ACC112 (cell line): ENCODE measurements at regions not wholly inside any gene's neighbourhood (a gene's known extent, or its start where the extent isn't known, plus 50 kb on each side); places are given as distances from the start of the nearest gene placed in this dataset.
"Not testable (repeated sequence)": the region's sequence is repeated elsewhere in the genome, so short reads cannot be mapped to it uniquely, and the experiment has no call there.

Source experiments
- H2AFZ ChIP-seq: fragments of 200-600 bp; sonication (generic); one replicate; pipeline ENCODE4 v1.6.0; 2017; ENCODE audit warnings: antibody characterized with exemption, low read length; ENCODE audit not compliant: unreplicated experiment
- H3K27ac ChIP-seq: fragments of 200-600 bp; sonication (generic); 2 replicates; pipeline ENCODE4 v1.5.1; 2014; ENCODE audit warnings: low read depth, mild to moderate bottlenecking, antibody characterized with exemption, low read length, moderate library complexity
- H3K27me3 ChIP-seq: fragments of 200-600 bp; sonication (generic); 2 replicates; pipeline ENCODE4 v1.6.1; 2014; ENCODE audit warnings: mild to moderate bottlenecking, antibody characterized with exemption, low read length, moderate library complexity, mixed read lengths; ENCODE audit not compliant: insufficient read depth
- H3K36me3 ChIP-seq: fragments of 200-600 bp; sonication (generic); 2 replicates; pipeline ENCODE4 v1.6.1; 2016; ENCODE audit warnings: mild to moderate bottlenecking, antibody characterized with exemption, low read length, moderate library complexity, mixed read lengths; ENCODE audit not compliant: insufficient read depth
- H3K4me1 ChIP-seq: fragments of 200-600 bp; sonication (generic); one replicate; pipeline ENCODE4 v1.6.1; 2016; ENCODE audit warnings: low read length, mixed read lengths; ENCODE audit not compliant: insufficient read depth, unreplicated experiment, control insufficient read depth
- H3K4me3 ChIP-seq: fragments of 200-600 bp; sonication (generic); 2 replicates; pipeline ENCODE4 v1.5.1; 2014; ENCODE audit warnings: mild to moderate bottlenecking, low read depth, low read length
- H3K79me2 ChIP-seq: fragments of 200-600 bp; sonication (generic); one replicate; pipeline ENCODE4 v1.6.0; 2016; ENCODE audit warnings: low read length; ENCODE audit not compliant: control insufficient read depth, unreplicated experiment, insufficient read depth

GRCh38 chr14:105630293-105630934 lies 104.0 kb downstream of the TMEM121 start:
- H3K27ac ChIP-seq, H3K4me3 ChIP-seq, H3K79me2 ChIP-seq, H3K27me3 ChIP-seq, H3K36me3 ChIP-seq, H2AFZ ChIP-seq, H3K4me1 ChIP-seq: not testable (repeated sequence)

DNA sequence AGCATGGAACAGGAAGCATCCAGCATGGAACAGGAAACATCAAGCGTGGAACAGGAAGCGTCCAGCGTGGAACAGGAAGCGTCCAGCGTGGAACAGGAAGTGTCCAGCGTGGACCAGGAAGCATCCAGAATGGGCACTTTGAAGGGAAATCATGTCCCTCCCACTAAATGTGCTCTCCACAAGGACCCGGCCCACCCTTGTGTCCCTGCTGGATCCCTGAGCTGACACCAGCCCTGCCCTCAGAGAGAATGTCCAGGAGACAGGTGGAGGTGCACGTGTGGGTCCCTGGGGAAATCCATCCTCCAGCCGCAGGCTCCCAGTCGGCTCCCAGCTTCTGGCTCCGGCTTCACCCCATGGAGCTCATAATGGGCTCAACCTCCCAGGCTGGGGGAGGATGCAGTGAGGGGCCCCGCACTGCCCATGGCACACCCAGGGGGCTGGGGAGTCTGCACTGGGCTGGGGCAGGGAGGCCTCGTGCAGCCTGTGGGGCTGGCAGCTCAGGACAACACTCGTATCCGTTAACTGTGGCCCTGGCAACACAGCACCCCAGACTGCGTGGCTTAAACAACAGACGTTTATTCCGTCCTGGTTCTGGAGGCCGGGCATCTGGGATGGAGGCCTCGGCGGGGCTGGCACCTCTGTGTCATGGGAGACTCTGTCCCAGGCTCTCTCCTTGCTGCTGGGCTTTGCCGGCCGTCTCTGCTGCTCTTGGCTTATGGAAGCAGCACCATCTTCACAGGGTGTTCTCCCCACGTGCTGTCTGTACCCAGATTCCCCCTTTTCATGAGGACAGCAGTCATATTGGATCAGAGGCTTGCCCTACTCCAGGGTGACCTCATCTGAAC lies 104.8 kb downstream of the TMEM121 start:
- not testable (repeated sequence) for H3K4me3 ChIP-seq, H3K79me2 ChIP-seq, H3K27me3 ChIP-seq, H3K36me3 ChIP-seq, H2AFZ ChIP-seq, H3K27ac ChIP-seq, H3K4me1 ChIP-seq

DNA sequence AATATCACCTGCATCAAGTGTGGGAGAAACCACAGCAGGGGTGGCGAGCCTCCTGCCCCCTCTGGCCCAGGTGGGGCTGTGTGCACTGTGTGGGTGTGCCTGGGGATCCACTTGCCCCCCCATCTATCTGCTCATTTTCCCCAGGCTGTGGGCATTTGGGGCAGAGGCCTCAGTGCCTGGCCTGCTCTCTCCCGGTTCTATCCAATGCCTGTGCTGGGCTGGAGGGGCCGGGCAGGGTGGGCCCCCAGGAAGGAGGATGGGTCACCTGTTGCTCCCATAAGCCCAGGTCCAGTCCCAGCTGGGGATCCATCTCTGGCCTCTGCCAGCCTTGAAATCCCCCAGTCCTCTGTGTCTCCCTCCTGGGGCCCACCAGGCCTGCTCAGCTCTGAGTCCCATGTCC lies 105.6 kb downstream of the TMEM121 start:
- H3K4me1 ChIP-seq, result no peaks in the 10 kb centered on the region
- no peak overlapping the region for H3K27ac ChIP-seq
- H3K27me3 ChIP-seq, result no peaks in the 10 kb centered on the region
- no peaks in the 10 kb centered on the region for H3K36me3 ChIP-seq
- no peak overlapping the region for H2AFZ ChIP-seq
- H3K4me3 ChIP-seq, result no peak overlapping the region
- H3K79me2 ChIP-seq, result no peaks in the 10 kb centered on the region

DNA sequence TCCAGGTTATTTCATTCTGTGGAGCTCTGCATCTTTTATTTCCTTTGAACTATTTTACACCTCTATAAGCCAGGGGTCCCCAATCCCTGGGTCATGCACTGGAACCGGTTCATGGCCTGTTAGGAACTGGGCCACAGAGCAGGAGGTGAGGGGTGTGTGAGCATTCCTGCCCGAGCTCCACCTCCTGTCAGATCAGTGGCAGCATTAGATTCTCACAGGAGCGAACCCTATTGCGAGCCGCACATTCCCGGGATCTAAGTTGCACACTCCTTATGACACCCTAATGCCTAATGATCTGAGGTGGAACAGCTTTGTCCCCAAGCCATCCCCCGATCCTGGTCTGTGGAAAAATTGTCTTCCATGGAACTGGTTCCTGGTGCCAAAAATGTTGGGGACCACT lies 107.2 kb downstream of the TMEM121 start:
- H3K36me3 ChIP-seq, H3K4me3 ChIP-seq, H3K27me3 ChIP-seq, H3K27ac ChIP-seq, H3K4me1 ChIP-seq, H3K79me2 ChIP-seq, H2AFZ ChIP-seq: not testable (repeated sequence)

DNA sequence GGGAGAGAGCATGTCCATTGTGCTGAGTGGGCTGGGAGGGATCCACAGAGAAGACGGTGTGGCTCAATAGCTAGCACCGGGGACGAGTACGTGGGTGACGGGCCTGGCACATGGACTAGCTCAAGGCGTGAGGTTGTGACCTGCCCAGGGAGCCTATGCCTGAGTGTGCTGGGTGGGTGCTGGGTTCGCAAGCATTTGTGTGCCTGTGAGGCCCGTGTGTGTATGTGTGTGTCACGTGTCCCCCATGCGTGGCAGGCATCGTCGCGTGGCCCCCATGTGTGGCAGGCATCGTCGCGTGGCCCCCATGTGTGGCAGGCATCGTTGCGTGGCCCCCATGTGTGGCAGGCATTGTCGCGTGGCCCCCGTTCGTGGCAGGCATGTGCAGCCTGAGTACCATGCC lies 109.2 kb downstream of the TMEM121 start:
- no peaks in the 10 kb centered on the region for H3K79me2 ChIP-seq
- H3K27me3 ChIP-seq, result no peaks in the 10 kb centered on the region
- no peaks in the 10 kb centered on the region for H3K36me3 ChIP-seq
- no peak overlapping the region for H2AFZ ChIP-seq
- no peaks in the 10 kb centered on the region for H3K4me1 ChIP-seq
- no peak overlapping the region for H3K27ac ChIP-seq
- H3K4me3 ChIP-seq, result no peak overlapping the region

DNA sequence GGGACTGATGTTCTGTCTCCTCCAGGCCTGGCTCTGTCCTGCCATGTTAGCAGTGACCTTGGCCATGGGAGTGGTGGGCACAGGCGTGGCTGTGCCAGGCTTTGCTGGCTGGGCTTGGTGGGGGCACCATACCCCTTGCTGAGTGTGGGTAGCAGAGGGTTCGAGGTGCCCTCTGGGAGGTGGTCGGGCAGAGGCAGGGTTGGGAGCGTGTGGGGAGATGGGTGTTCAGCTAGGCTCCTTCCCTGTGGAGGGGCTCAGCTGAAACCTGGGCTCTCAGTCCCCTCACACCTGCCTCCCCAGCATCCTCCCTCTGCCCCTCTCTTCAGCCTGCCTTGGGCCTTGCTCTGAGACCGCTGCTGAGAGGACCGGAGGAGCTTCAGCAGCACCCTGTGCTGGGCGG lies 109.6 kb downstream of the TMEM121 start:
- H3K4me3 ChIP-seq, H3K27ac ChIP-seq, H3K36me3 ChIP-seq, H3K4me1 ChIP-seq, H3K27me3 ChIP-seq, H3K79me2 ChIP-seq, H2AFZ ChIP-seq: not testable (repeated sequence)

- Histone ChIP-seq H3K27me3 (no peaks in the 10 kb centered on the region), H3K79me2 (no peaks in the 10 kb centered on the region), H2AFZ (no peak overlapping the region), H3K4me1 (no peaks in the 10 kb centered on the region), H3K4me3 (no peak overlapping the region), H3K27ac (no peak overlapping the region), H3K36me3 (no peaks in the 10 kb centered on the region)
Measured at GRCh38 chr14:105636935-105637334, 110.6 kb downstream of the TMEM121 start.

DNA sequence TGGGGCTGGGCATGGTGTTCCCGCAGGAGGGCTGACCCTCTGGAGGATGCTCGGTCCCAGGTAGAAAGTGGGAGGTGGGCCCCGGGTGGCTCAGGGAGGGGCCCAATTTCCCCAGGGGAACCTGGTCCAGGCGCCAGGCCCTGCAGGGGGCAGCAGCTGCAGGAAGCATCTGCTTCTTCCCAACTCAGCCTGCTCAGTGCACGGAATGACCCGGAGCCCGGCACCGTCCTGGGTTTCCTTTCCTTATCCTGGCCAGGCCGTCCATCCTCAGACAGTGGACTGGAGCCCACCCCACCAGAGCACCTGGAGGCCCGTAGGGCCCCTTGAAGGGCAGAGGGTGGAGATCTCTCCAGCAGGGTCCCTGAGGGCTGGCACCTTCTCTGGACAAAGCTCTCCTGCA lies 111.0 kb downstream of the TMEM121 start:
- not testable (repeated sequence) for H2AFZ ChIP-seq, H3K27me3 ChIP-seq, H3K79me2 ChIP-seq, H3K36me3 ChIP-seq, H3K4me3 ChIP-seq, H3K27ac ChIP-seq, H3K4me1 ChIP-seq

DNA sequence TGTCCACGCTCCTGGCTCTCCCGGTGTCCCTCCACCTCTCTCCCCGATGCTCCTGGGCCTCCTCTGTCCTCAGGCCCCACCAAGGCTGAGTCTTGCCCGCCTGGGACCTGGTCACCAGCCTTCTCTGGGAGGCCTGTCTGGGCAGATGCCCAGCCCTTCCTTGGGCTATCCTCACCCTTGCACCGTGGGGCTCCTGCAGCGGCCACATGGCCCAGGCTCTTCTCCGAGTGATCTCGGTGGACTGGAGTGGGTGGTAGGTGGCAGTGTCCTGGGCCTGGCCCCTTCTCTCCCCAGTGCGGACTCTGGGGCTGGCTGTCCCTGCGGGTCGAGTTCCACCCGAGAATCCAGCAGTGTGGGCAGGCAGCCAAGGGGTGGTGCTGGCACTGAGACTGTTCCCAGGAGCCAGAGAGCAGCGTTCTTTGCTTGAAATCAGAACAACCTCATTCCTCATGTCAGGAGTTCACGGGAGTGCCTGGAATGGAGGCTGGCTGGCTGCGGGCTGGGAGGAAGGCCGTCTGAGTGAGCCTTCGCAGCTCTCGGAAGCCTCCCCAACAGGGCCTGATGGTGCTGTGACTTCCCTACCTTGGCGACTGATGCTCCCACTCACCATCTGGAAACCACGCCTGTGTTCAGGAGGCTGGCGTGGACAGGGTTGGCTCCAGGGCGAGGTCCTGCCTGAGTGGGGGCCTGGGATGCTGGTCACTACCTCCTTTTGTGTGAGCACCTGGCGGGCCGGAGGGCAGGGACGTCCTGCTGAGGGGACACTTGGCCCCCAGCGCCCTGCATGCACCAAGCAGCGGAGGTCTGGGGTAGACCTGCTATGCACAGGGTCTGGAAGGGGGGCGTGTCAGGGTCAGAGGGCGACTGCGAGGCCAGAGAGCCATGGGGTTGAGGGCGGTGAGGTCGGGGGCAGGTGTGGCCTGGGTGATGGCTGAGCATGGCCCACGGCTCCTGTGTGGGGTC lies 113.9 kb downstream of the TMEM121 start:
- H2AFZ ChIP-seq, H3K27ac ChIP-seq, H3K79me2 ChIP-seq, H3K4me1 ChIP-seq, H3K4me3 ChIP-seq, H3K36me3 ChIP-seq, H3K27me3 ChIP-seq: not testable (repeated sequence)

DNA sequence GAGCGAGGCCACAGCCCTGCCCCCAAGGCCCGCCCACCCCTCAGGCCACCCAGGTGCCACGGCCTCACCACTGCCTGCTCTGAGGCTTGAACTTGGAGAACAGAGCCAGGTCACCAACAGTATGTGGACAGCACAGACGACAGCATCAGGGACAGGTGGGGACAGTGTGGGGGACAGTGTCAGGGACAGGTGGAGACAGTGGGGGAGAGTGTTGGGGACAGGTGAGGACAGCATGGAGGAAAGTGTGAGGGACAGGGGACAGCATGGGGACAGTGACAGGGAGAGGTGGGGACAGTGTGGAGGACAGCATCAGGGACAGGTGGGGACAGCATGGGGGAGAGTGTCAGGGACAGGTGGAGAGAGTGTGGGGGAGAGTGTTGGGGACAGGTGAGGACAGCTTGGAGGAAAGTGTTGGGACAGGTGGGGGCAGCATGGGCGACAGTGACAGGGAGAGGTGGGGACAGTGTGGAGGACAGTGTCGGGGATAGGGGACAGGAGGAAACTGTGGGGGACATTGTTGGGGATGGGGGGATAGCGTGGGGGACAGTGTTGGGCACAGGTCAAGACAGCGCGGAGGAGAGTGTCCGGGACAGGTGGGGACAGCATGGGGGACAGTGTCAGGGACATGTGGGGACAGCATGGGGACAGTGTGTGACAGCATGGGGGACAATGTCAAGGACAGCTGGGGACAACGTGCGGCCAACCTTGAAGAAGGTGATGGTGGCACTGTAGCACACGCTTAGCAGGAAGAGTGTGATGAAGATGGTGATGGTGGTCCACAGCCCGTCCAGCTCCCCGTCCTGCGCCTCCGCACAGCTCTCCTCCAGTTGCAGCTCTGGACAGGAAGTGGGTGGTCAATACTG lies 114.9 kb downstream of the TMEM121 start:
- H3K36me3 ChIP-seq, result no peaks in the 10 kb centered on the region
- no peaks in the 10 kb centered on the region for H3K4me1 ChIP-seq
- no peak overlapping the region for H2AFZ ChIP-seq
- no peak overlapping the region for H3K4me3 ChIP-seq
- H3K79me2 ChIP-seq, result no peaks in the 10 kb centered on the region
- no peaks in the 10 kb centered on the region for H3K27me3 ChIP-seq
- no peak overlapping the region for H3K27ac ChIP-seq
